ENCODE measurements at regions not wholly inside any gene's neighbourhood (a gene's known extent, or its start where the extent isn't known, plus 50 kb on each side); places are given as distances from the start of the nearest gene placed in this dataset.

DNA sequence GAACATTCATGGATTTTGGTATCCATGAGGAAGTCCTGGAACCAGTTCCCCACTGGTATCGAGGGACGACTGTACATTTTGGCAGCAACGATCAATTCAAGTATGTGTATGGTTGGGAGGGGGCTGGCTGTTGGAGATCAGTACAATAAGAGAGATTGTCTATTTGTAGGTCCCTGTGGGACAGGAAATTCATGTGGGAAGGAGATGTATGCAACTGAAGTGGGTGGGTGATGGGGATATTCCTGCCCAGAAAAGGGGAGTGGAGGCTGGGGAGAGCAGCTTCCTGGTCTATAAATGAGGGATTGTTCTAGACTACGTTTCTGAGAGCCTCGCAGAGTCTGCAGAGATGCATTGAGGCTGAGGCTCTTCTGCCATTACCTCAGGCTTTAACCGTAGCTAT is 140.2 kb upstream of the MAGI3 start:
- TF ChIP-seq, protein P1, sequence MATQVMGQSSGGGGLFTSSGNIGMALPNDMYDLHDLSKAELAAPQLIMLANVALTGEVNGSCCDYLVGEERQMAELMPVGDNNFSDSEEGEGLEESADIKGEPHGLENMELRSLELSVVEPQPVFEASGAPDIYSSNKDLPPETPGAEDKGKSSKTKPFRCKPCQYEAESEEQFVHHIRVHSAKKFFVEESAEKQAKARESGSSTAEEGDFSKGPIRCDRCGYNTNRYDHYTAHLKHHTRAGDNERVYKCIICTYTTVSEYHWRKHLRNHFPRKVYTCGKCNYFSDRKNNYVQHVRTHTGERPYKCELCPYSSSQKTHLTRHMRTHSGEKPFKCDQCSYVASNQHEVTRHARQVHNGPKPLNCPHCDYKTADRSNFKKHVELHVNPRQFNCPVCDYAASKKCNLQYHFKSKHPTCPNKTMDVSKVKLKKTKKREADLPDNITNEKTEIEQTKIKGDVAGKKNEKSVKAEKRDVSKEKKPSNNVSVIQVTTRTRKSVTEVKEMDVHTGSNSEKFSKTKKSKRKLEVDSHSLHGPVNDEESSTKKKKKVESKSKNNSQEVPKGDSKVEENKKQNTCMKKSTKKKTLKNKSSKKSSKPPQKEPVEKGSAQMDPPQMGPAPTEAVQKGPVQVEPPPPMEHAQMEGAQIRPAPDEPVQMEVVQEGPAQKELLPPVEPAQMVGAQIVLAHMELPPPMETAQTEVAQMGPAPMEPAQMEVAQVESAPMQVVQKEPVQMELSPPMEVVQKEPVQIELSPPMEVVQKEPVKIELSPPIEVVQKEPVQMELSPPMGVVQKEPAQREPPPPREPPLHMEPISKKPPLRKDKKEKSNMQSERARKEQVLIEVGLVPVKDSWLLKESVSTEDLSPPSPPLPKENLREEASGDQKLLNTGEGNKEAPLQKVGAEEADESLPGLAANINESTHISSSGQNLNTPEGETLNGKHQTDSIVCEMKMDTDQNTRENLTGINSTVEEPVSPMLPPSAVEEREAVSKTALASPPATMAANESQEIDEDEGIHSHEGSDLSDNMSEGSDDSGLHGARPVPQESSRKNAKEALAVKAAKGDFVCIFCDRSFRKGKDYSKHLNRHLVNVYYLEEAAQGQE (IDR thresholded peaks at IDR 0.05; ENCODE audit: low read depth), result no peak
- no peak for TF ChIP-seq CEBPB (IDR thresholded peaks at IDR 0.05)
- no peak for TF ChIP-seq RAD21 (IDR thresholded peaks at IDR 0.05; ENCODE audit: low read depth)
- no peak for TF ChIP-seq EP300 (IDR thresholded peaks at IDR 0.05; ENCODE audit: borderline replicate concordance)

Data from Ishikawa (cell line).